Muscle layer of duodenum (tissue), 2 donors: ENCODE measurements at regions not wholly inside any gene's neighbourhood (a gene's known extent, or its start where the extent isn't known, plus 50 kb on each side); places are given as distances from the start of the nearest gene placed in this dataset.

Experiments used
- H3K27ac ChIP-seq: one replicate; pipeline ENCODE4 v1.7.0; 2013; ENCODE audit warnings: mild to moderate bottlenecking, low read length
- H3K27me3 ChIP-seq: one replicate; pipeline ENCODE4 v1.7.0; 2013; ENCODE audit warnings: low read depth, mild to moderate bottlenecking, control low read depth, low read length
- H3K36me3 ChIP-seq, 2 donors: one replicate each; pipeline ENCODE4 v1.7.0; 2013; ENCODE audit warnings: low read length in 2 of 2, control low read depth in 1 of 2, mild to moderate bottlenecking in 1 of 2; ENCODE audit not compliant: insufficient read depth in 2 of 2, control insufficient read depth in 1 of 2
- H3K4me1 ChIP-seq, 2 donors: one replicate each; pipeline ENCODE4 v1.7.0; 2013; ENCODE audit warnings: low read length in 2 of 2, mild to moderate bottlenecking in 2 of 2, control low read depth in 1 of 2, moderate library complexity in 1 of 2; ENCODE audit not compliant: insufficient read depth in 2 of 2, control insufficient read depth in 1 of 2
- H3K4me3 ChIP-seq, 2 donors: one replicate each; pipeline ENCODE4 v1.7.0; 2013; ENCODE audit warnings: low read length in 2 of 2, low read depth in 1 of 2, mild to moderate bottlenecking in 1 of 2
- H3K9me3 ChIP-seq, 2 donors: one replicate each; pipeline ENCODE4 v1.7.0; 2013; ENCODE audit warnings: low read length in 2 of 2, control low read depth in 1 of 2, mild to moderate bottlenecking in 1 of 2; ENCODE audit not compliant: control insufficient read depth in 1 of 2
- donor health status: healthy.

DNA sequence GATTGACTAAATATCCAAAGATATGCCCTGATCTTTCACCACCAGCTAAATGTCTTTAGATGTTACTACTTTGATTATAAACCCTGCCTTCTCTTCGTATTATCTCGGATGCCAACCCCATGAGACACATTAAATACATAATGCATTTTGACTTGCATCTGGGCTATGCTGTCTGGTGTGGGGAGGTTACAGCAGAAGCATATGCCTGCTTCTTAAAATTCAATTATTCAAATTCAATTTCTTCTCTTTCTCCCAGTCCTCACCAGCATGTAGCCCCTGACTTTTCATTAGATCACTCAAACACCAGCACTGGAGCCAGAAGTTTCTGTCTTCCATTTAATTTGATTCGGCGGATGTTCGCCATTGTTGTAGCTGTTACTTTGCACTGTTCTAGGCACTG is 360.7 kb upstream of the CAMK1G start:
- Histone ChIP-seq H3K4me1 (no peaks in the 10 kb centered on the region), H3K9me3 (no peaks in the 10 kb centered on the region), H3K27me3 (no peaks in the 10 kb centered on the region), H3K27ac (no peak overlapping the region), H3K4me3 (no peak overlapping the region), H3K36me3 (no peaks in the 10 kb centered on the region)

DNA sequence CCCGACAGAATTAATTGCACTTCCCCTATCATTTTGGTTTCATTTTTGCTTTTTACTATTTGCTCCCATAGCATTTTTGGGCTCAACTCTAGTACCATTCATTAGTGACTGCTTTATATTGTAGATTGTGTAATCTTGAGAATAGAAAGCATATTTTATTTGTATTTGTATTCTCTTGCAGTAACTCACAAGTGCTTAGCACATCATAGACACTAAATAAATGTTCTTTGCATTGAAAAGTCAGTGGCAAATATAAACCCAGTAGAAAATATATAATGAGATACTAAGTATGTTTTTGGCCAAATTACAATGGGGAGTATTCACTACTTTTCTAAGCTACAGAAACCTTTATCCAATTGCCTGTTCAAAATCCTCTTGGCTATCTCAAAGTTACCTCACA is 359.7 kb upstream of the CAMK1G start:
- H3K4me3 ChIP-seq = no peak overlapping the region
- H3K27ac ChIP-seq = no peak overlapping the region
- H3K9me3 ChIP-seq = no peaks in the 10 kb centered on the region
- no peaks in the 10 kb centered on the region for H3K36me3 ChIP-seq
- H3K27me3 ChIP-seq = no peaks in the 10 kb centered on the region
- H3K4me1 ChIP-seq = no peaks in the 10 kb centered on the region

DNA sequence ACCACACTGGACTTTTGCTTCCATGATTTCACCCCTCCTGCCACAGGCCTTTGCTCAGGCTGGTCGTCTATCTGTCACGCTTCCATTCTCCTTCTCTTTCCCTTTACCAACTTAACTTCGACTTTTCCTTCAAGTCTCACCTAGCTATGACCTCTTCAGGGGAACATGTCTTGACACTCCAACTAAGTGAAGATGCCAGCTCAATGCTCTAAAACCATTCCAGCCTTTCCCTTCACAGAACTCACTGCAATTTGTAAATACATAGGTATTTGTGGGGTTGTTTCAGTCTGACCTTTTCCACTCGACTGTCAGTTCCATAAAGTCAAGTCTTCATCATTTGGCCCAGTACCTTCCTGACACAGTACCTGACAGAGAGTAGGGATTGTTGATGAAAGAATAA is 358.6 kb upstream of the CAMK1G start:
- no peaks in the 10 kb centered on the region for H3K9me3 ChIP-seq
- H3K4me3 ChIP-seq = no peak overlapping the region
- H3K27ac ChIP-seq = no peak overlapping the region
- no peaks in the 10 kb centered on the region for H3K36me3 ChIP-seq
- no peaks in the 10 kb centered on the region for H3K27me3 ChIP-seq
- no peaks in the 10 kb centered on the region for H3K4me1 ChIP-seq

DNA sequence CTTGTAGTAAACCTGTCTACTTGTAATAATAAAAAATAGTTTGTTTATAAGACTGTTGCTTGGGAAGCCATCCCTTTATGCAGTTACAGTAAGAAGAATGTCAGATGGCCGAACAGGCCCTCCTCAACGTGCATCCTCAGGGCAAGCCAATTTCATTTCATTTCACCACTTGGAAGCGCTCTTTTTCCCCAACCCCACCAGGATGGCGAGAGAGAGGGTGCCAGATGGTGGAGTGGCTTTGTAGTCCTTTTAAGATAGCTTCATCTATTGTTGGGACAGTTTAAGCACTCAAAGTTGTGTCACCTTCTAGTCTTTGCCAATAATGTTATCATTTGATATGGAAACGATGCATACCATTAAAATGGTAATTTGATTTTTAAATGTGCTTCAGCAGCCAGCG is 356.3 kb upstream of the CAMK1G start:
- H3K36me3 ChIP-seq = no peaks in the 10 kb centered on the region
- H3K4me3 ChIP-seq = no peak overlapping the region
- H3K27me3 ChIP-seq = no peaks in the 10 kb centered on the region
- no peaks in the 10 kb centered on the region for H3K4me1 ChIP-seq
- H3K9me3 ChIP-seq = no peaks in the 10 kb centered on the region
- no peak overlapping the region for H3K27ac ChIP-seq

DNA sequence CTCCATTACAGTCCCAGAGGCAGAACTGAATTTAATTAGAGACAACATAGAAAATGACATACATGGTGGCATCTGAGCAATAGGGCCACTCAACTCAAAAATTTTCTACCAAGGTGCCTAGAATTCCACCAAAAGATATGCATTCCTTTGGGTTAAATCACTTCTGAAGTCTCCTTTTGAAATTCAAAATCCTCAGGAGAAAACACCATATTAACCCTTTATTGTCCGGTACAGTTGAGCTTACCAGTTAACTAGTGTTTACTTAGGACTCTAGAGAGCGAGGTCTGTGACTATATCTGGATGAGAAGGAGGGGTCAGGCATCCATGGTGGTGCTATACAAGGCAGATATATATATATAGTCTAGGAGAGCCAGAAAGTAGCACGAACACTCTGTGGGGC is 355.6 kb upstream of the CAMK1G start:
- H3K27ac ChIP-seq = no peak overlapping the region
- H3K36me3 ChIP-seq = no peaks in the 10 kb centered on the region
- H3K4me3 ChIP-seq = no peak overlapping the region
- no peaks in the 10 kb centered on the region for H3K4me1 ChIP-seq
- no peaks in the 10 kb centered on the region for H3K9me3 ChIP-seq
- no peaks in the 10 kb centered on the region for H3K27me3 ChIP-seq

DNA sequence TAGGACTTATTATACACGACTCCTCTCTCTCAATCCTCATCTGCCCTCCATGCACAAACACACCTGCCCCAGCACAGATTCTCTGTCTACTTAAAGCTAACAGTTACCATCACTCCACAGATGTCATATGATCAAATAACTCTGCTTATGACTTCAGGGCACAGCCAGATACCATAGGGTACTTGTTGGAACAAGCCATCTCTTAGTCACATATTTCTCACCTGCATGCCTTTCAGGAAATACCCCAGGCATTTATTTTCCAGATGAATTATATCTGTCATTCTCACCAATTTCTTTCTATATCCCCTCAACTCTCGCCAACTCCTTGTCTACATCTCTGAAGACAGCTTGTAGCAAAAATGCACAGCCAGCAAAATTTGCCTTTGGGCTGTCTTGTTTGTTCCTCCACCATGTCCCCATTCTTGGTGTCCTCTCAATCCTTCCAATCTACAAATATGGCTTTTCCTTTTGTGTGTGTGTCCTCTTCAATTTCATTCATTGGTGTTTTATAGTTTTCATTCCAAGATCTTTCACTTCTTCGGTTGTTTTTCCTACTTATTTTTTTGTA is 353.9 kb upstream of the CAMK1G start:
- H3K36me3 ChIP-seq = no peaks in the 10 kb centered on the region
- no peaks in the 10 kb centered on the region for H3K4me1 ChIP-seq
- H3K9me3 ChIP-seq = no peaks in the 10 kb centered on the region
- H3K27ac ChIP-seq = no peak overlapping the region
- no peaks in the 10 kb centered on the region for H3K27me3 ChIP-seq
- H3K4me3 ChIP-seq = no peak overlapping the region

DNA sequence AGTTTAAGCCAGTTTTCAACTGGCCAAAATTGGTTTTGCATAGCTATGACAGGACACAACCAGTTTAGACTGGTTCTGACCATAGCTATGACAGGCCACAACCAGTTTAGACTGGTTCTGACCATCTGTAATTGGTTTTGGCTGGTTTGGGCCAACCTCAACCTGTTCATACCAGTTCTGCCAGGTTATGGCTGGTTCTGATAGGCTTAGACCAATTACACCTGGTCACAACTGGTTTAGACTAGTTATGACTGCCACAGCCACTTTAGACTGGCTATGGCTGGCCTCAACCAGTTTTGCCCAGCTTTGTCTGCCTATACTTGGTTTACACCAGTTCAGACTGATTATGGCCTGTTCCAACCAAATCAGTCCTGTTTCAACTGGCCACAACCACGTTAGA is 353.2 kb upstream of the CAMK1G start:
- Histone ChIP-seq H3K4me3 (no peak overlapping the region), H3K27me3 (no peaks in the 10 kb centered on the region), H3K4me1 (no peaks in the 10 kb centered on the region), H3K9me3 (no peaks in the 10 kb centered on the region), H3K27ac (no peak overlapping the region), H3K36me3 (no peaks in the 10 kb centered on the region)

DNA sequence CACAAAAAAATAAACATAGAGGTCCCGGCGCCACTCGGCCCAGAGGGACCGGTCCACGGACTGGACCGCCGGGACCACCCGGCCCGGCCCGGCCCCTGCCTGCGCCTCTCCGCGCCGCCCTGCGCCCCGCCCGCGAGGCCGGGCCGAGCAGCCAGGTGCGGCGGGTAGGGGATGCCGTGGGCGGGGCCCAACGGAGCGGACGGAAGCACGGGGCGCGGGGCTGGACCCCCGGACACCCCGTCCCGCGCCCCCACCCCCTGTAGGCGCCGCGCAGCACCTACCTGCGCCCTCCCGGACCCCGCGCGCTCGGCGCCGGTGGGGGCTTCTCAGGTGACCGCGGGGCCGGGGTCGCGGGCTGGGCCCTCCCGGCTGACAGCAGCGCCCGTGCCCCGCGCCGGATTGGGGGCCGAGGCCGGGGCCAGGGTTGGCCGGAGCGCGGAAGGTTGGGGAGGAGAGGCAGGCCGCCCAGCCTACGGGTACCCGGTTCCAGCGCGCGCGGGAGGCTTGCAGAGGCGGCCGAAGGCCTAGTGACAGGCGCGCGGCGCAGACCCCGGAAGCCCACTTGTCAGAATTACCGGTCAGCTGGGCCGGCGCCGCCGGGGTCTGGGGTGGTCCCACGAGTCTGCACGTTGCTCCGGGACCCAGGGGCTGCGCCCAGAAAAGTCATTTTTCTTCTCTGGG is 351.9 kb upstream of the CAMK1G start:
- Histone ChIP-seq H3K27ac (no peak overlapping the region), H3K4me1 (no peaks in the 10 kb centered on the region), H3K27me3 (no peaks in the 10 kb centered on the region), H3K9me3 (no peaks in the 10 kb centered on the region), H3K36me3 (no peaks in the 10 kb centered on the region), H3K4me3 (no peak overlapping the region)

DNA sequence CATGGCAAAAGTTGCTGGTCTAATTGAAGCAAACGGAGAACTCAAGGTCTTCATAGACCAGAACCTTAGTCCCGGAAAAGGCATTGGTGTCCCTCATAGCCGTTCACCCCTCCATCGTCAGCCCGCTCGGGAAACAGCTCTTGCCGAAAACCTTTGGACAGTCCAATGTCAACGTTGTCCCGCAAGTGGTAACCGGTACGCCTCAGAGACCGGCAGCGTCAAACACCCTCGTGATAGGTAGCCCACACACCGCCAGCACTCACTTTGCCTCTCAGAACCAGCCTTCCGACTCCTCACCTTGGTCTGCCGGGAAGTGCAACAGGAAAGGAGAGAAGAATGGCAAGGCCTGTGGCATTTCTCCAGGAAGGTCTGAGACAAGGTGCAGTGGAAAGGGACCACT is 351.3 kb upstream of the CAMK1G start:
- H3K27me3 ChIP-seq = no peaks in the 10 kb centered on the region
- H3K36me3 ChIP-seq = no peaks in the 10 kb centered on the region
- no peaks in the 10 kb centered on the region for H3K9me3 ChIP-seq
- no peak overlapping the region for H3K27ac ChIP-seq
- no peaks in the 10 kb centered on the region for H3K4me1 ChIP-seq
- no peak overlapping the region for H3K4me3 ChIP-seq

DNA sequence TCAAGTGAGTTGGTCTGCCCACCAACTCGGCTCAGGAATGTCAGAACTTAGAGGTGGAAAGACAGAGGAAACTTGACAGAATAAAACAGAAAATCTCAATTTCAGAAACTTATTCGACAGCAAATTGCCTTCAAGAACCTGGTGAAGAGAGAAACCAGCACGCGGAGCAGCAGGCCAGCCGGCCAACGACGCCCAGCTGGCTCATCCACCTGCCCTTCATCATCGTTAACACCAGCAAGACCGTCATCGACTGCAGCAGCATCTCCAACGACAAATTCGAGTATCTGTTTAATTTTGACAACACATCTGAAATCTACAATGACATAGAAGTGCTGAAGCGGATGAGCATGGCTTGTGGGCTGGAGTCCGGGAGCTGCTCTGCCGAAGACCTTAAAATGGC is 350.8 kb upstream of the CAMK1G start:
- Histone ChIP-seq H3K27me3 (no peaks in the 10 kb centered on the region), H3K4me3 (no peak overlapping the region), H3K27ac (no peak overlapping the region), H3K36me3 (no peaks in the 10 kb centered on the region), H3K4me1 (no peaks in the 10 kb centered on the region), H3K9me3 (no peaks in the 10 kb centered on the region)

DNA sequence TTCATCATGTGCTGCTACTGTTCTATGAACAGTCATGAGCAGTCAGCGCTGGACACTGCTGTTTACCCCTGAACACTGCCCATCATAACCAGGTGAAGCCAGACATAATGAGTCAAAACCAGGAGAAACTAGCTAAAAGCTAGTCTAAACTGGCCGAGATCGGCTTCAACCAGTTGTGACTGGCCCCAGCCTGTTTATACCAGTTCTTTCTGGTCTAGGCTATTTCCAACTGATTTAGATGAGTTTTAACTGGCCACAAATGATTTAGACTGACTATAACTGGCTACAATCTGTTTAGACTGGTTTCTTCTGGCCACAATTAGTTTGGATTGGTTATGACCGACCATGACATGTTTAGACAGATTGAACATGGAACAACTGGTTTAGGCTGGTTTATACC is 348.3 kb upstream of the CAMK1G start:
- Histone ChIP-seq H3K27me3 (no peaks in the 10 kb centered on the region), H3K27ac (no peak overlapping the region), H3K9me3 (no peaks in the 10 kb centered on the region), H3K36me3 (no peaks in the 10 kb centered on the region), H3K4me3 (no peak overlapping the region), H3K4me1 (no peaks in the 10 kb centered on the region)

DNA sequence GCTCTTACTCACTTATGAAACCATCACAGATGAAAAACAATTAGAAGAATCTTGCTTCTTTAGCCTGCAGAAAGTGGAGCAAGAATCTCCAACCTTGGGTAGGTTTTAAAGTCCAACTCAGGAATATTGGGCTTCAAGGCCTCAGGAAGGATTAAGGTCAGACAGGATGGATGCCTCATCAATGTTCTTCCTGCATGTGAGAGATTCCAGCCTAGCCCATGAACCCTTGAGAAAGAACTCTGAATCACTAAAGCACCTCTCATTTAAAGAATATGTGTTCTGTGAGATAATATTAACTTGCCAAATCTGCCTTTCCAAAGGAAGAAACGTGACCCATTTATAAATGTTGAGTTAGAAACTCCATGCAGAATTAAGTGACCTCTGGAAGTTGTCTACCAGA is 345.2 kb upstream of the CAMK1G start:
- Histone ChIP-seq H3K9me3 (no peaks in the 10 kb centered on the region), H3K4me1 (no peaks in the 10 kb centered on the region), H3K36me3 (no peaks in the 10 kb centered on the region), H3K4me3 (no peak overlapping the region), H3K27me3 (no peaks in the 10 kb centered on the region), H3K27ac (no peak overlapping the region)
